Neural crest cell (in vitro differentiated cells): ENCODE measurements at regions not wholly inside any gene's neighbourhood (a gene's known extent, or its start where the extent isn't known, plus 50 kb on each side); places are given as distances from the start of the nearest gene placed in this dataset.
"Not testable (repeated sequence)": the region's sequence is repeated elsewhere in the genome, so short reads cannot be mapped to it uniquely, and the experiment has no call there.

Experiments
- DNase-seq: peaks from one replicate; pipeline ENCODE4 v3.0.0; 2021; ENCODE audit warnings: low read depth, mixed read lengths, low spot score
- H3K27ac Mint-ChIP-seq: one replicate; pipeline ENCODE4 v1.8.0; 2021; ENCODE audit warnings: mild to moderate bottlenecking, mixed read lengths; ENCODE audit not compliant: unreplicated experiment
- H3K27me3 Mint-ChIP-seq: 2 replicates; pipeline ENCODE4 v1.8.0; 2021; ENCODE audit warnings: low read depth, mild to moderate bottlenecking, mixed read lengths
- H3K36me3 Mint-ChIP-seq: 2 replicates; pipeline ENCODE4 v1.8.0; 2021; ENCODE audit warnings: low read depth, mild to moderate bottlenecking, mixed read lengths
- H3K4me1 Mint-ChIP-seq: 2 replicates; pipeline ENCODE4 v1.8.0; 2021; ENCODE audit warnings: mixed read lengths
- H3K4me3 Mint-ChIP-seq: one replicate; pipeline ENCODE4 v1.8.0; 2021; ENCODE audit warnings: mild to moderate bottlenecking, mixed read lengths
- H3K9me3 Mint-ChIP-seq: 2 replicates; pipeline ENCODE4 v1.8.0; 2021; ENCODE audit warnings: mixed read lengths
- CTCF ChIP-seq: fragments of 200-600 bp; sonication (generic); conservative IDR thresholded peaks from 2 replicates; pipeline ENCODE4 v1.5.0; 2021; ENCODE audit warnings: antibody characterized with exemption, mild to moderate bottlenecking

- peaks cover 21% of the 10 kb centered on the region for H3K4me1 Mint-ChIP-seq
- no peak for TF ChIP-seq CTCF
- H3K36me3 Mint-ChIP-seq: no peaks in the 10 kb centered on the region
Measured at GRCh38 chr9:87034841-87035240, 87.5 kb upstream of the GAS1 start.

GRCh38 chr9:87035879-87036278 lies 88.6 kb upstream of the GAS1 start:
- no peak for DNase-seq
- Mint-ChIP-seq H3K9me3 (no peaks in the 10 kb centered on the region), H3K4me1 (peaks cover 26% of the 10 kb centered on the region), H3K4me3 (no peak overlapping the region), H3K27ac (no peak overlapping the region), H3K36me3 (peaks cover 2% of the 10 kb centered on the region), H3K27me3 (no peaks in the 10 kb centered on the region)
- TF ChIP-seq CTCF: no peak

More at GRCh38 chr9:87034841-87035240, 87.5 kb upstream of the GAS1 start:
- no peak overlapping the region for H3K27ac Mint-ChIP-seq
- no peaks in the 10 kb centered on the region for H3K27me3 Mint-ChIP-seq
- no peaks in the 10 kb centered on the region for H3K9me3 Mint-ChIP-seq
- no peak for DNase-seq
- no peak overlapping the region for H3K4me3 Mint-ChIP-seq

- TF ChIP-seq CTCF: no peak
- Mint-ChIP-seq H3K27ac (no peak overlapping the region), H3K9me3 (no peaks in the 10 kb centered on the region), H3K4me1 (peaks cover 33% of the 10 kb centered on the region), H3K36me3 (peaks cover 3% of the 10 kb centered on the region), H3K4me3 (no peak overlapping the region), H3K27me3 (no peaks in the 10 kb centered on the region)
- no peak for DNase-seq
Measured at GRCh38 chr9:87036506-87036905, 89.2 kb upstream of the GAS1 start.

GRCh38 chr9:87039809-87040392 lies 92.6 kb upstream of the GAS1 start:
- TF ChIP-seq CTCF: no peak

GRCh38 chr9:87040410-87041009 lies 93.2 kb upstream of the GAS1 start:
- no peak for TF ChIP-seq CTCF
- Mint-ChIP-seq H3K4me1 (peaks cover 21% of the 10 kb centered on the region), H3K36me3 (peaks cover 7% of the 10 kb centered on the region), H3K9me3 (no peaks in the 10 kb centered on the region), H3K27me3 (no peaks in the 10 kb centered on the region), H3K27ac (peak overlapping the region; percentile 76), H3K4me3 (peak overlapping the region; percentile 78)
- DNase-seq: no peak

More at GRCh38 chr9:87039809-87040392, 92.6 kb upstream of the GAS1 start:
- H3K27me3 Mint-ChIP-seq: no peaks in the 10 kb centered on the region
- H3K9me3 Mint-ChIP-seq: no peaks in the 10 kb centered on the region
- H3K4me3 Mint-ChIP-seq: no peak overlapping the region
- no peak overlapping the region for H3K27ac Mint-ChIP-seq
- H3K4me1 Mint-ChIP-seq: peaks cover 21% of the 10 kb centered on the region
- peaks cover 7% of the 10 kb centered on the region for H3K36me3 Mint-ChIP-seq
- DNase-seq: no peak

- Mint-ChIP-seq H3K4me3 (peak overlapping the region; percentile 88), H3K4me1 (peaks cover 21% of the 10 kb centered on the region), H3K27ac (peak overlapping the region; percentile 98)
- not testable (repeated sequence) for H3K9me3 Mint-ChIP-seq, H3K27me3 Mint-ChIP-seq, H3K36me3 Mint-ChIP-seq
- peak; percentile 8 for DNase-seq
Measured at GRCh38 chr9:87041553-87042235, 94.4 kb upstream of the GAS1 start.

GRCh38 chr9:87049929-87050608 lies 102.8 kb upstream of the GAS1 start:
- H3K4me1 Mint-ChIP-seq, H3K4me3 Mint-ChIP-seq, H3K9me3 Mint-ChIP-seq, H3K27me3 Mint-ChIP-seq, H3K36me3 Mint-ChIP-seq, H3K27ac Mint-ChIP-seq, DNase-seq: not testable (repeated sequence)
